ENCODE measurements at regions not wholly inside any gene's neighbourhood (a gene's known extent, or its start where the extent isn't known, plus 50 kb on each side); places are given as distances from the start of the nearest gene placed in this dataset.

DNA sequence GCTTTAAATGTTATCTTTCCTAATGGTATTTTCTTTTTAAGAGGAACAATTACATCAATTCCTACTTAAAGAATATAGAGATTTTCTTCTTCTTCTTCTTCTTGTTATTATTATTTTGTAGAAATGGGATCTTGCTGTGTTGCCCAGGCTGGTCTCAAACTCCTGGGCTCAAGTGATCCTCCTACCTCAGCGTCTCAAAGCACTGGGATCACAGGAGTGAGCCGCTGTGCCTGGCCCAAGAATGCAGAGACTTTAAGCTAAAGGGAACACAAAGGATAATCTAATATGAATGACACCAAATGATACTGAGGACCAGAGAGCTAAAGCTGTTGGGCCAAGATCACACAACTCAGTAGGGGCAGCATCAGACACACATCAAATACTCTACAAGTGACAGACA lies 87.4 kb upstream of the FOXQ1 start:
- Histone ChIP-seq H3K4me2 (ENCODE audit: control insufficient read depth, insufficient read depth) (no peak overlapping the region), H2AFZ (ENCODE audit: control insufficient read depth, low read depth, low read length) (no peak overlapping the region), H3K27ac (ENCODE audit: control insufficient read depth, insufficient read depth) (no peak overlapping the region), H3K9me3 (replicated peaks; ENCODE audit: control insufficient read depth, insufficient read depth, low read length) (no peaks in the 10 kb centered on the region), H3K27me3 (replicated peaks in 1 of 2; ENCODE audit: control insufficient read depth in 2 of 2, insufficient read depth in 2 of 2, low read length in 1 of 2) (peaks cover 0 to under 1% of the 10 kb centered on the region in 2 experiments; a peak in 1 of 4 replicates), H3K9ac (ENCODE audit: control insufficient read depth, insufficient read depth, low read length) (no peak overlapping the region), H3K36me3 (ENCODE audit: control insufficient read depth in 2 of 2, insufficient read depth in 2 of 2, low read length in 1 of 2) (no peaks in the 10 kb centered on the region), H3K4me1 (ENCODE audit: control insufficient read depth, insufficient read depth, low read length) (no peaks in the 10 kb centered on the region), H3K79me2 (ENCODE audit: control insufficient read depth, insufficient read depth, low read length) (no peaks in the 10 kb centered on the region), H3K4me3 (no peak overlapping the region), H4K20me1 (ENCODE audit: control insufficient read depth, insufficient read depth) (no peaks in the 10 kb centered on the region)
- in situ Hi-C loops (cut with MboI): no loop called here
- FAIRE-seq (no peak), ATAC-seq (no peak), DNase-seq (ENCODE audit: low read depth, low spot score) (no peak)
- WGBS (ENCODE audit: insufficient coverage, insufficient replicate concordance, low lambda C conversion rate, missing lambda C conversion rate): 6% methylated on average over 2 of the region's 2 CpGs
- ChIA-PET CTCF (no interaction called here), POLR2A (no interaction called here), SMC1A (ENCODE audit: uncharacterized antibody, unreplicated experiment) (no interaction called here), RAD21 (ENCODE audit: unreplicated experiment) (no interaction called here)
- BruUV-seq (replicated peaks): no TSS peak
- intact Hi-C loops (cut with micrococcal nuclease; ENCODE audit: unreplicated experiment): no loop called here
- TF ChIP-seq, protein P1, sequence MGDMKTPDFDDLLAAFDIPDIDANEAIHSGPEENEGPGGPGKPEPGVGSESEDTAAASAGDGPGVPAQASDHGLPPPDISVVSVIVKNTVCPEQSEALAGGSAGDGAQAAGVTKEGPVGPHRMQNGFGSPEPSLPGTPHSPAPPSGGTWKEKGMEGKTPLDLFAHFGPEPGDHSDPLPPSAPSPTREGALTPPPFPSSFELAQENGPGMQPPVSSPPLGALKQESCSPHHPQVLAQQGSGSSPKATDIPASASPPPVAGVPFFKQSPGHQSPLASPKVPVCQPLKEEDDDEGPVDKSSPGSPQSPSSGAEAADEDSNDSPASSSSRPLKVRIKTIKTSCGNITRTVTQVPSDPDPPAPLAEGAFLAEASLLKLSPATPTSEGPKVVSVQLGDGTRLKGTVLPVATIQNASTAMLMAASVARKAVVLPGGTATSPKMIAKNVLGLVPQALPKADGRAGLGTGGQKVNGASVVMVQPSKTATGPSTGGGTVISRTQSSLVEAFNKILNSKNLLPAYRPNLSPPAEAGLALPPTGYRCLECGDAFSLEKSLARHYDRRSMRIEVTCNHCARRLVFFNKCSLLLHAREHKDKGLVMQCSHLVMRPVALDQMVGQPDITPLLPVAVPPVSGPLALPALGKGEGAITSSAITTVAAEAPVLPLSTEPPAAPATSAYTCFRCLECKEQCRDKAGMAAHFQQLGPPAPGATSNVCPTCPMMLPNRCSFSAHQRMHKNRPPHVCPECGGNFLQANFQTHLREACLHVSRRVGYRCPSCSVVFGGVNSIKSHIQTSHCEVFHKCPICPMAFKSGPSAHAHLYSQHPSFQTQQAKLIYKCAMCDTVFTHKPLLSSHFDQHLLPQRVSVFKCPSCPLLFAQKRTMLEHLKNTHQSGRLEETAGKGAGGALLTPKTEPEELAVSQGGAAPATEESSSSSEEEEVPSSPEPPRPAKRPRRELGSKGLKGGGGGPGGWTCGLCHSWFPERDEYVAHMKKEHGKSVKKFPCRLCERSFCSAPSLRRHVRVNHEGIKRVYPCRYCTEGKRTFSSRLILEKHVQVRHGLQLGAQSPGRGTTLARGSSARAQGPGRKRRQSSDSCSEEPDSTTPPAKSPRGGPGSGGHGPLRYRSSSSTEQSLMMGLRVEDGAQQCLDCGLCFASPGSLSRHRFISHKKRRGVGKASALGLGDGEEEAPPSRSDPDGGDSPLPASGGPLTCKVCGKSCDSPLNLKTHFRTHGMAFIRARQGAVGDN (IDR thresholded peaks at IDR 0.05): no peak
- TF ChIP-seq, protein P2, sequence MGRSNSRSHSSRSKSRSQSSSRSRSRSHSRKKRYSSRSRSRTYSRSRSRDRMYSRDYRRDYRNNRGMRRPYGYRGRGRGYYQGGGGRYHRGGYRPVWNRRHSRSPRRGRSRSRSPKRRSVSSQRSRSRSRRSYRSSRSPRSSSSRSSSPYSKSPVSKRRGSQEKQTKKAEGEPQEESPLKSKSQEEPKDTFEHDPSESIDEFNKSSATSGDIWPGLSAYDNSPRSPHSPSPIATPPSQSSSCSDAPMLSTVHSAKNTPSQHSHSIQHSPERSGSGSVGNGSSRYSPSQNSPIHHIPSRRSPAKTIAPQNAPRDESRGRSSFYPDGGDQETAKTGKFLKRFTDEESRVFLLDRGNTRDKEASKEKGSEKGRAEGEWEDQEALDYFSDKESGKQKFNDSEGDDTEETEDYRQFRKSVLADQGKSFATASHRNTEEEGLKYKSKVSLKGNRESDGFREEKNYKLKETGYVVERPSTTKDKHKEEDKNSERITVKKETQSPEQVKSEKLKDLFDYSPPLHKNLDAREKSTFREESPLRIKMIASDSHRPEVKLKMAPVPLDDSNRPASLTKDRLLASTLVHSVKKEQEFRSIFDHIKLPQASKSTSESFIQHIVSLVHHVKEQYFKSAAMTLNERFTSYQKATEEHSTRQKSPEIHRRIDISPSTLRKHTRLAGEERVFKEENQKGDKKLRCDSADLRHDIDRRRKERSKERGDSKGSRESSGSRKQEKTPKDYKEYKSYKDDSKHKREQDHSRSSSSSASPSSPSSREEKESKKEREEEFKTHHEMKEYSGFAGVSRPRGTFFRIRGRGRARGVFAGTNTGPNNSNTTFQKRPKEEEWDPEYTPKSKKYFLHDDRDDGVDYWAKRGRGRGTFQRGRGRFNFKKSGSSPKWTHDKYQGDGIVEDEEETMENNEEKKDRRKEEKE (IDR thresholded peaks at IDR 0.05): no peak
- no peak for TF ChIP-seq NFXL1 (IDR thresholded peaks at IDR 0.05; ENCODE audit: borderline replicate concordance)
- TF ChIP-seq, protein P3, sequence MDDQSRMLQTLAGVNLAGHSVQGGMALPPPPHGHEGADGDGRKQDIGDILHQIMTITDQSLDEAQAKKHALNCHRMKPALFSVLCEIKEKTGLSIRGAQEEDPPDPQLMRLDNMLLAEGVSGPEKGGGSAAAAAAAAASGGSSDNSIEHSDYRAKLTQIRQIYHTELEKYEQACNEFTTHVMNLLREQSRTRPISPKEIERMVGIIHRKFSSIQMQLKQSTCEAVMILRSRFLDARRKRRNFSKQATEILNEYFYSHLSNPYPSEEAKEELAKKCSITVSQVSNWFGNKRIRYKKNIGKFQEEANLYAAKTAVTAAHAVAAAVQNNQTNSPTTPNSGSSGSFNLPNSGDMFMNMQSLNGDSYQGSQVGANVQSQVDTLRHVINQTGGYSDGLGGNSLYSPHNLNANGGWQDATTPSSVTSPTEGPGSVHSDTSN (IDR thresholded peaks at IDR 0.05; ENCODE audit: insufficient replicate concordance, low read depth, low read length): no peak
- no peak for TF ChIP-seq ZNF384 (IDR thresholded peaks at IDR 0.05; ENCODE audit: borderline replicate concordance, low read depth, low read length)
- TF ChIP-seq CBX5 (IDR thresholded peaks at IDR 0.05; ENCODE audit: low read depth): no peak
- TF ChIP-seq, protein P4, sequence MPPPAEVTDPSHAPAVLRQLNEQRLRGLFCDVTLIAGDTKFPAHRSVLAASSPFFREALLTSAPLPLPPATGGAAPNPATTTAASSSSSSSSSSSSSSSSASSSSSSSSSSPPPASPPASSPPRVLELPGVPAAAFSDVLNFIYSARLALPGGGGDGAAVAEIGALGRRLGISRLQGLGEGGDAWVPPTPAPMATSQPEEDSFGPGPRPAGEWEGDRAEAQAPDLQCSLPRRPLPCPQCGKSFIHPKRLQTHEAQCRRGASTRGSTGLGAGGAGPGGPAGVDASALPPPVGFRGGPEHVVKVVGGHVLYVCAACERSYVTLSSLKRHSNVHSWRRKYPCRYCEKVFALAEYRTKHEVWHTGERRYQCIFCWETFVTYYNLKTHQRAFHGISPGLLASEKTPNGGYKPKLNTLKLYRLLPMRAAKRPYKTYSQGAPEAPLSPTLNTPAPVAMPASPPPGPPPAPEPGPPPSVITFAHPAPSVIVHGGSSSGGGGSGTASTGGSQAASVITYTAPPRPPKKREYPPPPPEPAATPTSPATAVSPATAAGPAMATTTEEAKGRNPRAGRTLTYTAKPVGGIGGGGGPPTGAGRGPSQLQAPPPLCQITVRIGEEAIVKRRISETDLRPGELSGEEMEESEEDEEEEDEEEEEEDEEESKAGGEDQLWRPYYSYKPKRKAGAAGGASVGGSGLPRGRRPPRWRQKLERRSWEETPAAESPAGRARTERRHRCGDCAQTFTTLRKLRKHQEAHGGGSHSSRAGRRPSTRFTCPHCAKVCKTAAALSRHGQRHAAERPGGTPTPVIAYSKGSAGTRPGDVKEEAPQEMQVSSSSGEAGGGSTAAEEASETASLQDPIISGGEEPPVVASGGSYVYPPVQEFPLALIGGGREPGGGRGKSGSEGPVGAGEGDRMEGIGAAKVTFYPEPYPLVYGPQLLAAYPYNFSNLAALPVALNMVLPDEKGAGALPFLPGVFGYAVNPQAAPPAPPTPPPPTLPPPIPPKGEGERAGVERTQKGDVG (CRISPR knock-in tag; IDR thresholded peaks at IDR 0.05): no peak
- no peak for TF ChIP-seq STAT1 (conservative IDR thresholded peaks at IDR 0.05)
- no peak for TF ChIP-seq SUZ12 (IDR thresholded peaks at IDR 0.05; ENCODE audit: unreplicated experiment)
- TF ChIP-seq CEBPB (IDR thresholded peaks at IDR 0.05; ENCODE audit: borderline replicate concordance in 1 of 2, low read depth in 2 of 2, low read length in 2 of 2): no peak
- TF ChIP-seq RAD51 (IDR thresholded peaks at IDR 0.05): no peak
- no peak for TF ChIP-seq PML (IDR thresholded peaks at IDR 0.05; ENCODE audit: low read length)
- TF ChIP-seq MXI1 (IDR thresholded peaks at IDR 0.05; ENCODE audit: low read depth, low read length): no peak
- no peak for TF ChIP-seq SRF (IDR thresholded peaks at IDR 0.05; ENCODE audit: low read depth in 2 of 2, low read length in 2 of 2)

Data from GM12878 (cell line).